ENCODE measurements at regions not wholly inside any gene's neighbourhood (a gene's known extent, or its start where the extent isn't known, plus 50 kb on each side); places are given as distances from the start of the nearest gene placed in this dataset.

DNA sequence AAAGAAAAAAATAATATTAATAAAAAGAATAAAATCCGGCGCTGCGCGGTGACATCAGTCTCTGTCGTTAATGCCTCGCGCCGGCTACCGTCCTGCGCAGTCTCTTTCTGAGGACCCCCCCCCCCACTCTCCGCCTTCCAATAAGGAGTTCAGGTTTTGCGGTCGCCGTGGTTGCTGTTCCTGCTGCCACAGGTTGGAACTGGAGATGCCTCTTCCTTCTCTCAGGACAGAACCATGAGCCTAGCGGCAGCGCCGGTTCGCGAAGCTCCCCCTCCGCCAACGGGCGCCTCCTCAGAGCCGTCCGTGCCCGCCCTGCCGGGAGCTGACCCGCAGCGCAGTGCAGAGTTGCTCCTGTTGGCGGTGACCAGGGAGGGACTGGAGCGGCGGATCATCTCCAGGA lies 2093.4 kb downstream of the TP53TG3F start:
- 33 to 35% methylated on average over 27 to 31 of the region's 31 CpGs for WGBS, 2 experiments (ENCODE audit: low coverage in 1 of 2, low lambda C conversion rate in 2 of 2, missing lambda C conversion rate in 2 of 2)
- Histone ChIP-seq H3K27me3 (replicated peaks; ENCODE audit: insufficient read depth) (no peaks in the 10 kb centered on the region), H3K4me3 (no peak overlapping the region), H3K36me3 (ENCODE audit: low read depth) (no peaks in the 10 kb centered on the region), H3K4me2 (ENCODE audit: unreplicated experiment) (no peak overlapping the region), H3K4me1 (ENCODE audit: insufficient read depth) (no peaks in the 10 kb centered on the region), H4K20me1 (ENCODE audit: insufficient read depth) (no peaks in the 10 kb centered on the region; the same call in 1 of the 2 replicates), H3F3A (ENCODE audit: insufficient read depth) (no peaks in the 10 kb centered on the region), H3K9me2 (ENCODE audit: insufficient read depth) (no peaks in the 10 kb centered on the region), H2AFZ (no peak overlapping the region), H3K9me3 (ENCODE audit: low read depth) (no peaks in the 10 kb centered on the region), H3K27ac (no peak overlapping the region), H3K9ac (no peak overlapping the region), H3K79me2 (ENCODE audit: insufficient read depth) (no peaks in the 10 kb centered on the region)
- DNase-seq: no peak
- in situ Hi-C loops (cut with MboI): no loop called here
- no peak for TF ChIP-seq EZH2phosphoT487 (IDR thresholded peaks at IDR 0.05; ENCODE audit: insufficient read depth, low read depth)
- no peak for TF ChIP-seq EZH2 (IDR thresholded peaks at IDR 0.05; ENCODE audit: insufficient read depth, poor library complexity, severe bottlenecking)

DNA sequence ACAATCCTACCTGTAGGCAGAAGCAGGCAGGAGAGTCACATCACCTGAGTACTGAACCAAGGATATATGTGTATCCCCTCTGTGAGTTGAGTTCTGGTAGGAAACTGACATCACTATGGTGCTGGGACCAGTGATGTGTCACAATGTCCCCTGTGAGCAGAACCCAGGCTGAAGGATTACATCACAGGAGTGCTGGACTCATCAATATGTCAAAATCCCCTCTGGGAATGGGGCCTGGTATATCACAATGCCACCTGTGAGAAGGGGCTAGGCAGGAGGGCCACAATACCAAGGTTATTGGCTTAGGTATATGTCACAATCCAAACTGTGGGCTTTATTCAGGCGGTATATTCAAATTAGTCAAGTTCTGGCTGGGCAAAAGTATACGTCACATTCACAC lies 2098.3 kb downstream of the TP53TG3F start:
- no peak overlapping the region for H3K27ac ChIP-seq
- no peak for DNase-seq
- H4K20me1 ChIP-seq (ENCODE audit: insufficient read depth): no peaks in the 10 kb centered on the region
- no peaks in the 10 kb centered on the region for H3K36me3 ChIP-seq (ENCODE audit: low read depth)
- no peak overlapping the region for H3K4me2 ChIP-seq (ENCODE audit: unreplicated experiment)
- no peak overlapping the region for H2AFZ ChIP-seq
- in situ Hi-C loops (cut with MboI): no loop called here
- 22 to 27% methylated on average over 2 of the region's 2 CpGs for WGBS, 2 experiments (ENCODE audit: low coverage in 1 of 2, low lambda C conversion rate in 2 of 2, missing lambda C conversion rate in 2 of 2)
- H3K9me3 ChIP-seq (ENCODE audit: low read depth): no peaks in the 10 kb centered on the region
- H3K9ac ChIP-seq: no peak overlapping the region
- no peaks in the 10 kb centered on the region for H3K9me2 ChIP-seq (ENCODE audit: insufficient read depth)
- TF ChIP-seq EZH2 (IDR thresholded peaks at IDR 0.05; ENCODE audit: insufficient read depth, poor library complexity, severe bottlenecking): no peak
- TF ChIP-seq EZH2phosphoT487 (IDR thresholded peaks at IDR 0.05; ENCODE audit: insufficient read depth, low read depth): no peak
- no peak overlapping the region for H3K4me3 ChIP-seq
- H3K4me1 ChIP-seq (ENCODE audit: insufficient read depth): no peaks in the 10 kb centered on the region
- H3K79me2 ChIP-seq (ENCODE audit: insufficient read depth): no peaks in the 10 kb centered on the region
- no peaks in the 10 kb centered on the region for H3K27me3 ChIP-seq (replicated peaks; ENCODE audit: insufficient read depth)
- H3F3A ChIP-seq (ENCODE audit: insufficient read depth): no peaks in the 10 kb centered on the region

GRCh38 chr16:35559911-35560636 lies 2100.7 kb downstream of the TP53TG3F start:
- in situ Hi-C loops (cut with MboI): no loop called here
- WGBS, 2 experiments (ENCODE audit: low coverage in 1 of 2, low lambda C conversion rate in 2 of 2, missing lambda C conversion rate in 2 of 2): 27 to 31% methylated on average over 2 of the region's 2 CpGs

DNA sequence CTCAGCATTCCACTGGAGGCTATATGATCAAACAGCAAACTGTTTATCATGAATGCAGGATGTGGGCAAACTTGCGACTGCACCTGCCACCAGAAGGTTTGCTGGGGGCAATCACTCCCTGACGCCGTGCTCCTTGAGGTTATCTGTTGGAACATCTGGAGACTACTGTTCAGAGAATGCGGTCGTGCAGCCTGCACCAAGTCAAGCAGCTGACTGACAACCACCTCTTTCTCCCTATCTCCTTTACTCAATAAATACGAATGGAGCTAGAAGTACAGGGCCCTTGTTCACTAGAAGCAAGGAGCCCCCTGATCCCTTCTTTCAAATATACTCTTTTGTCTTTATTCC lies 2101.2 kb downstream of the TP53TG3F start:
- Histone ChIP-seq H4K20me1 (ENCODE audit: insufficient read depth) (no peaks in the 10 kb centered on the region), H3K36me3 (ENCODE audit: low read depth) (no peaks in the 10 kb centered on the region), H3K9ac (no peak overlapping the region), H2AFZ (no peak overlapping the region), H3K9me3 (ENCODE audit: low read depth) (no peaks in the 10 kb centered on the region), H3K79me2 (ENCODE audit: insufficient read depth) (no peaks in the 10 kb centered on the region), H3F3A (ENCODE audit: insufficient read depth) (no peaks in the 10 kb centered on the region), H3K27ac (no peak overlapping the region), H3K4me2 (ENCODE audit: unreplicated experiment) (no peak overlapping the region), H3K4me1 (ENCODE audit: insufficient read depth) (no peaks in the 10 kb centered on the region), H3K9me2 (ENCODE audit: insufficient read depth) (no peaks in the 10 kb centered on the region), H3K27me3 (replicated peaks; ENCODE audit: insufficient read depth) (no peaks in the 10 kb centered on the region), H3K4me3 (no peak overlapping the region)
- no peak for DNase-seq
- in situ Hi-C loops (cut with MboI): no loop called here
- WGBS, 2 experiments (ENCODE audit: low coverage in 1 of 2, low lambda C conversion rate in 2 of 2, missing lambda C conversion rate in 2 of 2): 27% methylated on average over 6 of the region's 6 CpGs
- TF ChIP-seq EZH2phosphoT487 (IDR thresholded peaks at IDR 0.05; ENCODE audit: insufficient read depth, low read depth): no peak
- TF ChIP-seq EZH2 (IDR thresholded peaks at IDR 0.05; ENCODE audit: insufficient read depth, poor library complexity, severe bottlenecking): no peak

More at GRCh38 chr16:35559911-35560636, 2100.7 kb downstream of the TP53TG3F start:
- Histone ChIP-seq H3K4me2 (ENCODE audit: unreplicated experiment) (no peak overlapping the region), H3K4me1 (ENCODE audit: insufficient read depth) (no peaks in the 10 kb centered on the region), H4K20me1 (ENCODE audit: insufficient read depth) (no peaks in the 10 kb centered on the region), H3K9me2 (ENCODE audit: insufficient read depth) (no peaks in the 10 kb centered on the region), H3K27me3 (replicated peaks; ENCODE audit: insufficient read depth) (no peaks in the 10 kb centered on the region), H3K36me3 (ENCODE audit: low read depth) (no peaks in the 10 kb centered on the region), H3K4me3 (no peak overlapping the region), H3K9ac (no peak overlapping the region), H3K79me2 (ENCODE audit: insufficient read depth) (no peaks in the 10 kb centered on the region), H2AFZ (no peak overlapping the region), H3K9me3 (ENCODE audit: low read depth) (no peaks in the 10 kb centered on the region), H3F3A (ENCODE audit: insufficient read depth) (no peaks in the 10 kb centered on the region), H3K27ac (no peak overlapping the region)
- TF ChIP-seq EZH2phosphoT487 (IDR thresholded peaks at IDR 0.05; ENCODE audit: insufficient read depth, low read depth) (no peak), EZH2 (IDR thresholded peaks at IDR 0.05; ENCODE audit: insufficient read depth, poor library complexity, severe bottlenecking) (no peak)
- no peak for DNase-seq

DNA sequence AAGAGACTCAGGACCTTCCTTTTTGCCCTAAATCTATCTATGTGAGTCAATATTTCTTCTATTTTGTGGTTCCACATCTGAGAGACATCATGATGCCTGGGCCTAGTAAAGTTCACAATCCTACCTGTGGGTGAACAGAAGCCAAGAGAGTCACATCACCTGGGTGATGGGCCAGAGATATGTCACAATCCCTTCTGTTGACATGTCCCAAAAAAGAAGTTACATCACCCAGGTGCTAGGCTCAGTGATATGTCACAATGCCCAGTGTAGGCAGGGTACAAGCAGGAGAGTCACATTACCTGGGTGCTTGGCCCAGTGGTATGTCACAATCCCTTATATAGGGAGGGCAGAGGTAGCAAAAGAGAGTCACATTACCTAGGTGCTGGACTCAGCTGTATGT lies 2101.9 kb downstream of the TP53TG3F start:
- Histone ChIP-seq H3K9me2 (ENCODE audit: insufficient read depth) (no peaks in the 10 kb centered on the region), H3K4me3 (no peak overlapping the region), H3K4me2 (ENCODE audit: unreplicated experiment) (no peak overlapping the region), H3K9me3 (ENCODE audit: low read depth) (no peaks in the 10 kb centered on the region), H3K27me3 (replicated peaks; ENCODE audit: insufficient read depth) (no peaks in the 10 kb centered on the region), H3F3A (ENCODE audit: insufficient read depth) (no peaks in the 10 kb centered on the region), H2AFZ (no peak overlapping the region), H3K36me3 (ENCODE audit: low read depth) (no peaks in the 10 kb centered on the region), H3K79me2 (ENCODE audit: insufficient read depth) (no peaks in the 10 kb centered on the region), H3K9ac (no peak overlapping the region), H3K4me1 (ENCODE audit: insufficient read depth) (no peaks in the 10 kb centered on the region), H4K20me1 (ENCODE audit: insufficient read depth) (no peaks in the 10 kb centered on the region), H3K27ac (no peak overlapping the region)
- no peak for DNase-seq
- no peak for TF ChIP-seq EZH2 (IDR thresholded peaks at IDR 0.05; ENCODE audit: insufficient read depth, poor library complexity, severe bottlenecking)
- TF ChIP-seq EZH2phosphoT487 (IDR thresholded peaks at IDR 0.05; ENCODE audit: insufficient read depth, low read depth): no peak
- in situ Hi-C loops (cut with MboI): no loop called here

All from GM23248 (cell line).